Effector CD8-positive, alpha-beta T cell (primary cell): ENCODE measurements at regions not wholly inside any gene's neighbourhood (a gene's known extent, or its start where the extent isn't known, plus 50 kb on each side); places are given as distances from the start of the nearest gene placed in this dataset.
"Not testable (repeated sequence)": the region's sequence is repeated elsewhere in the genome, so short reads cannot be mapped to it uniquely, and the experiment has no call there.

Experiments used
- DNase-seq: peaks from one replicate; lab custom pipeline; 2025; lab: John Stamatoyannopoulos, UW

DNA sequence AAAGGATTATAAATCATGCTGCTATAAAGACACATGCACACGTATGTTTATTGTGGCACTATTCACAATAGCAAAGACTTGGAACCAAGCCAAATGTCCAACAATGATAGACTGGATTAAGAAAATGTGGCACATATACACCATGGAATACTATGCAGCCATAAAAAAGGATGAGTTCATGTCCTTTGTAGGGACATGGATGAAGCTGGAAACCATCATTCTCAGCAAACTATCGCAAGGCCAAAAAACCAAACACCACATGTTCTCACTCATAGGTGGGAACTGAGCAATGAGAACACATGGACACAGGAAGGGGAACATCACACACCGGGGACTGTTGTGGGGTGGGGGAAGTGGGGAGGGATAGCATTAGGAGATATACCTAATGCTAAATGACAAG, 127.1 kb upstream of the GRAMD2B start:
- not testable (repeated sequence) for DNase-seq

DNA sequence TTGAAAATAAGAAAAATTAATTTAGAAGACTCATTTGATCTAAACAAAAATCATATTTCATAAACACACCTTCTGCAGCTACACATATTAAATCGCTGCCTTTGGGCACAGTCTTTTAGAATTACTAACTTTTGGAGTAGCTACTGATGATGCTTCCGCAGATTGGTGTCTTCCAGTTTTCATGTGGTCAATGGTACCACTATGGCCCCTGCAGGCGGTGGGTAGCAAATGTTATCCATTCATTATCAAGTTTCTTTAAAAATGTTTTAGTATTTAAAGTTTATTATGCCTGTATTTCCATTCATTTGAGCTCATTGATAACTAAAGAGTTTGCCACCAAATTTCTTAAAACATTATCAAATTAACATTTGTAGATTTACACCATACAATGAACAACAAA, 122.9 kb upstream of the GRAMD2B start:
- DNase-seq = no peak

DNA sequence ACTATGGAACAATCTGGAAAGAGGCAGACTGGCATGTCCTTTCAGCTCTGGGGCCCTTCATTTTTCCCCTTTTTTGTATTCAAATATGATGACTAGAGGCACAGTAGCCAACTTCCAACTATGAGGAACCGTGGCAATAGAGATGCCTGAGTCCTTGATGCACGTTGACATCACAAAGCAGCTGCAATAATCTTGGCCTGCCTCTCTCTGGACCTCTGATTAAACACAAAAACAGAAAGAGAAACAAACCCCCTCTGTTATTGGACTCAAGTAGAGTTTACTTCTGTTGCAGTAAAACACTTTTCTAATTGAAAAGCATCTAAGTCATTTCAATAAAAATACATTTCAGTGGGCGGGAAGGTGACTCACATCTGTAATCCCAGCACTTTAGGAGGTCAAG, 122.2 kb upstream of the GRAMD2B start:
- DNase-seq = no peak

DNA sequence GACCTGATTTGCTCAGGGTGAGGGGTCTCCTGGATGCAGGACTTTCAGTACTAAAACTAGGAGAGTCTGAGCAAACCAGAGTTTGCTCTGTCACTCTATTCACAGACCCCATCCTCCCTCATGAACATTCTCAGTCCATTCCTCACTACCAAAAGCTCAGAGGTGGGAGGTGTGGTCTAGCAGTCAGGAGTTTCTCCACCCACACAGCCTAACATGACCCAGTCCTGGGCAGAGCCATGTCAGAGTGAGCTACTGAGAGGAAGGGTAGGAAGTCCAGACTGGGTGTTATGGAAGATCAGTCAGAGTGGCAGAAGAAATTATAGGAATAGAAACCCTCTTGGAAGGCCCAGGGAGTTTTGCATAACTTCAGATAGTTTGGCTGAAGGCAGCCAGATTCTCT, 113.3 kb upstream of the GRAMD2B start:
- no peak for DNase-seq

DNA sequence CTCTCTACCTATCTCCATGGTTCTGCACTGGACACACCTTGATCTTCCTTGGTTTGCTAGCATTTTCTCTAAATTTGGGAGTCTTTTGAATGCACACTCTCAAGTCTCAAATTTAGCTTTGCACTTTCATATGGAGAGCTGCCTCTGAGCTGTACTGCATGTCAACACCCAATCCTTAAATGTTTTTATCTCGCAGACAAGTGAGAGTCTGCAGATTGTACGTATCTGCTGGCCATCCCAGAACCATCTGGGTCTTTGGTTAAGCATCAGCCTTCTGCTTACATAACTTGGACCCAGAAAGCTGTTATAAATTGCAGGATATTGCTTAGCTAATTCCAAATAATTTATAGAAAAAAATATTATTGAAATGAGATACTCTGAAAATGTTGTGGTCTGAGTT, 111.4 kb upstream of the GRAMD2B start:
- no peak for DNase-seq

DNA sequence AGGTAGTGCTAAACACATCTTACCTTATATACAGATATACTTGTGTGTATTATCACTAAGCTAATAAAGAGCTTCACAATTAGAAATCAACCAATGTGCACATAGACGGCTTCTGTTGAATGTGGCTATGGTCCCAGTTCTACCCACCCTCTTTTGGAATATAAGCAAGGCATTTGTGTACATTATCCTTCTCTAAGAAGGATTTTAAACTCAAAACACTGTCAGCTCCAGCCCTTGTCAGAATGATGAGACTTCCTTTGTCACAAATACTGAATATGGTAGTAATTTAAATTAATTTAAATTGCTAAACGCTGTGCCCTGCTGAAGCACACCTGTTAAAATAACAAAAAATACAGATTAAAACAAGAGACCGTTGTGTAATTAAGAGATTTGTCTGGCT, 107.9 kb upstream of the GRAMD2B start:
- DNase-seq = no peak

DNA sequence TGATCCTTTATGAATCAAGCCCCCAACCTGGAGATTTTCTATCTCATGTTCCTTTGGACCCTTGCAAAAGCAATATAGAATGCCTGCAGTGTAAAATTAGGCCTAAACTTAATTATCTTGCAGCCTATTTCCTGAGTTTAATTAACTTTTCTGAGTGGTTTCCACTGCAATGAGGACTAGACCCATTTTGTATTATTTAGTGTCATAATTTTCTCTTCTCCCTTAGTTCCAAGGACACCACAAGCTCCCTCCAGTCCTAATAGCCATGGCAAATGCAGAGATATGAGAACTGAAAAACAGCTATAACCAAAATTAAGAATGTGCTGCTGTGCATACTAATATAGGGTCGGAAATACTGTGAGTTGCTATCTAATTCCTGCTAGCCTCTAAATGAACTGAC, 90.9 kb upstream of the GRAMD2B start:
- no peak for DNase-seq

DNA sequence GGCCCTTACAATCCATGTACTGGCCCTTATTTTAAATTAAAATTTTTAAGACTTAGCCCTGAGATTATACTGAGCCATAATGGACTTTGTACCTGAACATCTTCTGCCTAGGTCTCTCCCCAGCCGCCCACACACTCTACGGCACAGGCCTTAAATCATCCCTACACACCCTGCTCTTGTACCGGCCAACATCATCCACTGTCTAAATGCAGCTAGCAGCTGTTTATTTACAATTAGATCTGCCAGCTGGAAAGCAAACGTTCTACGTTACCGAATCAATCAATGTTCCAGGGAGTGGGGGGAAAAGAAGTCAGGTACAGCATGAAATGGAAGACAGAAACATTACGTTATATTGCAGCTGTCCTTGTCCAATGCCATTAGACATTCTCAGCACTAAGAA, 88.4 kb upstream of the GRAMD2B start:
- no peak for DNase-seq

DNA sequence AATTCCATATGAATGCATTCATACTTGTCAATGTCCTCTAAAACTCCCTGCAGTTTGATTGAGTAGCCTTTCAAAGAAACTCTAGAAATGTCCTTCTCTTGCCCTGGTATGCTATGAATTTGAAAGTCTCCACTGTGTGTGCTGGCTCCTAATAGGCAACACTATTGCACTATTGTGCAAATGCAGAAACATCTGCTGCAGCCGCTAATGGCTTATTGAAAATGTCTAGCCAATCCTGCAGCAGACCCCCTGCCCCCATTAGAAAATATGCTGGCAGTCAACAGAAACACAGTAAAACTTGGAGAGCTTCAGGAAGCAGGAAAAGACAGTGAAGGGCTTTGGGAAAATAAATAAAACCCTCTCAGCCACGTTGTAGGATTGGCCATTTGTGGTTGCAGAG, 87.3 kb upstream of the GRAMD2B start:
- no peak for DNase-seq

DNA sequence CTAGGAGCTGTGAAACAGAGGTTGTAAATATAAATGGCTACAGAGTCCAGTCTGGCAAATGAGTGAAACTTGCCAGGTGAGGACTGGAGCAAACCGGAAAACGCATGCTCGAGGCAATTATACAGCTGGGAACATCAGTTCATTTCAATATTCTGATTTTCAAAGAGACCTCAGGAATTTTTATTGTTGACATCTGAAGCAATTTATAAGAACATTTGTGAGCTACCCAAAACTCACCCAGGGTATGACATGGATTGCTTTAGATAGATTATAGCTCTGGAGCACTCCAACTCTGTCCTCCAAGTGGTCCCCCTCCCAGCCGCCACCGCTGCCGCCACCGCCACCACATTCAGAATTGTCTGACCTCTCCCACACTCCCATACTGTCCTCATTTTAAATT, 84.6 kb upstream of the GRAMD2B start:
- DNase-seq = no peak

DNA sequence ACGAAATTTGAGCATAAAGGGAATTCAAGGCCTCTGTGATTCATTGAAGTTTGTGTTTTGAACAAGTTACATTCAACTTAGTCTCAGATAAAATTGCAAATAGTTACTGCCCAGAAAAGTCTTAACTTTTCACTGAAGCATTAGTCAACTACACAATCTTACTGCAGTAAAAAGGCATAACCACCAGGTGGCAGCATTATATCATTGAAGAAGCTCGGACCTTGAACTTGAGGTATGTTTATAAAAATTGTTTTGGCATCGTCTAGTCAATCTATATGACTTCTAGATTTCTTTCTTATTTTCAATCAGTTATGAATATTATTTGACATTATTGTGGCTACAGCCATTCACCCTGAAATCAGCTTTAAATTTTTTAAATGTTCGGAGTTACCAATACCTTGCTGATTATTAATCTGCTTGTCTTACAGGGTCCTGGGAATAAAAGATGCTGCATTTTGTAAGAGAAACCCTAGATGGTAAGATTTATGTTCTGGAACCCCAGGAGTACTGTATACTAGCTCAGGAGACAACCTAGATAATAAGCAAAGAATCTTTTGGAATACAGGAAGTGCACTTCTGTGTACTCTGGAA, 83.9 kb upstream of the GRAMD2B start:
- DNase-seq = peak; percentile 26

DNA sequence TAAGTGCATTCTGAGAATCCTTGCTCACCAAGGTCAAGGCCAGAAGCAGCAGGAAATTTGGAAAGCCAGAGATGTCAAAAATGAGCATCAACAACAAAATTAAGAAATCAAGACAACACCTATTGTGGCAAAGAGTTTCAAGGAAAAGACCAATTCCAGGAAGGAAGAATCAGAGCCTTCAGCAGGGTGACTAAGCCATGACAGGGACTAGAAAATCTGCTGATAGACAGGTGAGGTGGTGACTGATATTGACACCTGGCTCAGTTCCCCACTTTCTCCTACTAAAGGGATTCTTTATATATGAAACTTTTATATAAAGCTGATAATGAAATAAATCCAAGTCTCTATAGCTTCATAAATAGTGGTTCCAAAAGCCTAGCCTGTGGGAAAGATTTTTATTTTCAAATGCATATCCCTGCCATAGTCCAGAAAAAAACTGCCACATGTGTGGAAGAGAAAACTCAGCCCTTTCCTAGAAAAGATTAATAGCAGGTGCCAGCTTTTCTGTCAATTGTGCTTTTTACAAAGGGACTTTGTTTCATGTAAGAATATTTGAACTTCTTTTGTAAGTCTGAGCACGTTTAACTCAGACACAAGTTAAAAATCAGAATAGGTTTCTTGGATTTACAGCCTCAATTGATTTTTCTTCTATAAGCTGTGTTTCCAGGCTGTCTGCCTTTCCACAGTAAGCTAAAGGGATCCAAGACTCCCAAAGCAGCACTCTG, 81.1 kb upstream of the GRAMD2B start:
- DNase-seq = no peak

DNA sequence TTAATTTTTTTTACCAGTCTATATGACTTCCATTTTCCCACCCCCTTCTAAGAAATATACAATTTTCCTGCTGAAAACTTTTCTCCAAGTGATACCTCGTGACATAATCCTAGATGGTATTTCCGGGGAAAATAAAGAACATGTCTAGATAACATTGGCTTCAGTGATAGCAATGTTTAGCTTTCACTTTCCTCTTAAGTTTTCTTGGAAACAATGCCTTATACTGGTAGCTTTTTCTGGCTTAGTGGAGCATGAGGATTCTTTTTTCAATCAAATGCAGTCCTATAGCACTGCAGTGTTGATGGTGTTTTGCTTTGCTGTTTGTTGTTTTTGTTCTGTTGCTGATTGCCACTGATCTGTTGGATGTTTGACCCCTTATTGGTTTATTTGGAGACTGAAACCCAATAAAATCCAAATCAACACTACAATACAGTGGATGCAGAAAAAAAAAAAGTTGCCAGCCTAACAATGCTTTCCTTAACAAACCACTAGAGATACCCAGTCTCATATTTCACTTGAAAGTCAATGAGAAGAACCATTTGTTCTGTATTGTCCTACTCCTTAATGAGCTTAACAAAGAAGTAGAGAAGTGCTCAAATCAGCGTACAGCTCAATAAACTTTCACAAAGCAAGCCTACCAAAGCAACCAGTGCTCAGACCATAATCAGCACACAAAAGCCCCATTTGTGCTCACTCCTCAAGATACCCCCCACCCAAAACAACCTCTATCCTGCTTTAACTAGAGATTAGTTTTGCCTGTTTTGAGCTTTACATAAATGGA, 74.2 kb upstream of the GRAMD2B start:
- no peak for DNase-seq

DNA sequence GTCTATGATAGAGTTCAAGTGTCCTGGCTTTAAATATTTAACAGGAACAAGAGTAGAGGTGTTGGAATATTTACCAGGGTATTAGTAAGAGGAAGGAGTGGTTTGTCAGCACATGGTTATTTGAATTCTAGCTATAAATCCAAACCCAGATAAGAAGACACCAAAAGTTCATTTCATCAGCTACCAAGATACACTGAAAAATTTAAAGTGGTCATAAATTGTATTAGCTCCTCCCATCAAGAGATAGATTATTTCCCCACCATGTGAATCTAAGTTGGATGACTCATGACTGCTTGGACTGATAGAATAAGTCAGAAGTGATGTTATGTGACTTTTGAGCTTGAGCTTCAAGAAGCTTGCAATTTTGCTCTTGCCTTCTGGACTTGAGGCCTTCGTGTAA, 72.1 kb upstream of the GRAMD2B start:
- no peak for DNase-seq

DNA sequence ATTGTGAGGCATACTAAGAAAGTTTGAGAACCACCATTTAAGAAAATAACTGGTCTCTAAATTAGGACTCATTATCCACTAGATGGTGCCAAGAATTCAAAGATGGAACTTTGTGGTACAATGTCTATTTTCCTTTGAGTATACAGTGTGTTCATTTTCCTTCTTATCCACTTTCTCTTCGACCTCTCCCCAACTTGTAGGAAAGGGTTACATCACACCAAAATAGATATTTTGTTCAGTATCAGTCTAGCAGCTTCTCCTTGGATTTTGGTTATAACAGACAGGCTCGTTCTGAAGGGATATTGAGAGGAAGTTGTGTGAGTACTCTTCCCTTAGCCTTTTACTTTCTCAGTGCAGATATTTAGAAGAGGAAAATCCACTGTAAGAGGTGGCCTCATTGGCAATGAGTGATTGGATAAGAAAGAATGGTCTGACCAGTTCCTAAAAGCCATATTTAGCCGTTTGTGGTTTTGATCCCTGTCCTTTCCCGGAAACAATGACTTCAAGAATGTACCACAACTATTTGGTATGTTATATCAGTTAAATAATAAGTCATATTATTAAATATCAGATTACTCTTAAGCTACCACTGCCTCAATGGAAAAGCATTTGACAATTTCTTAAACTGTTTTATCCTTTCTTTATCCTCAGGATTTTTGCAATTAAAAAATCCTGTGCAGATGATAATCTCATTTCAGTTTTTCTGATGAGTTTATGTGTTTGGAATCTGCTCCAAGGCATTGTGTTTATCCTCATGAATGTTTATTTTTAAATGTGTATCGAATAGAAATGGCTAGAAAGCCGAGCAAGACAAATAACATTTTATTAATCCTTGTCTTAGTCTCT, 69.0 kb upstream of the GRAMD2B start:
- no peak for DNase-seq

DNA sequence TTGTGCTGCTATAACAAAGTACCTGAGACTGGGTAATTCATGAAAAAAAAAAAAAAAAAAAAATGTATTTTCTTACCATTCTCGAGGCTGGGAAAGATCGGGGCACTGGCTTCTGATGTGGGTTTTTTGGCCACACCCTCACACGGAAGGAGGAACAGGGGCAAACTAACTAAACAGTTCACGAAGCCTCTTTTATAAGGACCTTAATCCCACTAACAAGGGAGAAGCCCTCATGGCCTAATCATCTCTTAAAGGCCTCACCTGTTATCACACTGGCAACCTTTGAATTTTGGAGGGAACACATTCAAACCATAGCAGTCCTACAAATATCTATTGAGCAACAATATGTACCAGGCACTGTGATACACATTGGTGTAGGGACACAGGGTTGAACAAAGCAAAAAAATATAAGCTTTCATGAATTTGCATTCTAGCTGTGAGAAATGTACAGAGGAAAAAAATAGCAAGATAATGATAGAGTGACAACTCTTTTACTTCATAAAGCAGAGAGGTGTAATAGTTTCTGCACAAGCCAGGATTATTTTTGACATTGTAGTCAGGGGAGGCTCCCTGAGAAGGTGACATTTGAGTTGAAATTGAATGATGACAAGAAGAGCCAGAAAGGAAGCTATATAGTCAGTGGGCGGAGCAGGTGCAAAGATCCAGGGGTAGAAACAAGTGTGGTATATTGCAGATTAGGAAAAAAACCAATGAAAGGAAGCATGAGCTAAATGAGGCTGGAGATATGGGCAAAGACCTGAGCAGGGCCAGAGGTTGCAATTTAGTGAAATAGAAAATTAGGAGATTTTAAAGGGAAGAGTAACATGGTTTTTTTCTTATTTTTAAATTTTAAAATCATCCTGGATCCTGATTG, 68.1 kb upstream of the GRAMD2B start:
- no peak for DNase-seq

DNA sequence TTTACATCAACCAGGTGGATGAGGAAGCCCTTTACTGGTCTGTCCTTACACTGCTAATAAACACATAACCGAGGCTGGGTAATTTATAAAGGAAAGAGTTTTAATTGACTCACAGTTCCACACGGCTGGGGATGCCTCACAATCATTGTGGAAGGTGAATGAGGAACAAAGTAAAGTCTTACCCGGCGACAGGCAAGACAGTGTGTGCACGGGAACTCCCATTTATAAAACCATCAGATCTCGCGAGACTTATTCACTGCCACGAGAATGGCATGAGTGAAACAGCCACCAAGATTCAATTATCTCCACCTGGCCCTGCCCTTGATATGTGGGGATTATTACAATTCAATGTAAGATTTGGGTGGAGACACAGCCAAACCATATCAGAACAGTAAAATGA, 67.3 kb upstream of the GRAMD2B start:
- no peak for DNase-seq

DNA sequence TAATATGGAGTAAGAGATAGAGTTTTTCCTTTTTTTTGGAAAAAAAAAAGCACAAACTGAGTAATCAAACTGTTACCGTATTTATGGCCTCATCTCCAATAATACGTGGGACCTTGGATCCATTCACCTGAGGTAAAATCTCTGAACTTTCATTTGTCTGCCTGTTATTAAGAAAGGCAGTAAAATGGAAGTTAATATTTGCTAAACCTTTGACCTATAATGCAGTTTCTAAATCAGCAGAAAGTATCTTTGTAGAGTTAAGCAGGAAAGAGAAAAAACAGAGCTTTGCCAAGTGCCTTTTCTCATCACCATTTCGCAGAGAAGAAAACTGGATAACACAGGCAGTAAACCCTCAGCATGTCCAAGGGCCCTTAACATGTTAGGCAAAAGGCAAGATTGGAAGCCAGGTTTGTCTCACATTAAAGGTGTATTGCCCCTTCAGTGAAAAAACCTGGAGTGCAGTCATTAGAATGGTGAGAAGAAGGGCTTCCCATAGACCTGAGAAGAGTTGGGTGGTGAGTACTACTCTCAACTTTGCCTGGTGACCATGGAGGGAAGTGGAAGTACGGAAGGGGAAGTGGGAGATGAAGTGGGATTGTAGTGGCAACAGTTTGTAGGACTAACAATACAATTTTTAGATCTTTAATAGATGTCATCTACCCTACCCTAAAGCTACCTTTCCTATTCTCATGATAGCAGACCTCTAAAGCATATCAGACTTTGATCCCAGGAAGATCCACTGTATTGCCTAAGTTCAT, 65.4 kb upstream of the GRAMD2B start:
- no peak for DNase-seq

DNA sequence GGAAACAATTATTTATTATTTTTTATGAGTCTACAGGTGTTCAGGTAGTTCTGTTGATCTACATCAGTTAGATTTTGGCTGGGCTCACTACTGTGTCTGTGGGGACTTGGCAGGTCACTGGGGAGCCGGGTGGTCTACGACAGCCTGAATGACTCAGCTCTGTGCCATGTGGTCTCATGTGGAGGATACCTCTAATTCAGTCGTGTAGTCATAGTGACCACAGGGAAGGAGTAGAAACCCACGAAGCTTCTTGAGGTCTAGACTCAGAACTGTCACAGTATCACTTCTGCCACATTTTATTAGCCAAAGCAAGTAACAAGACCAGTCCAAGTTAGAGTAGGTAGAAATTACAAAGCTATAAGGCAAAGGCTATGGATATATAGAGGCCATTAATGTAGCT, 64.7 kb upstream of the GRAMD2B start:
- DNase-seq = no peak

DNA sequence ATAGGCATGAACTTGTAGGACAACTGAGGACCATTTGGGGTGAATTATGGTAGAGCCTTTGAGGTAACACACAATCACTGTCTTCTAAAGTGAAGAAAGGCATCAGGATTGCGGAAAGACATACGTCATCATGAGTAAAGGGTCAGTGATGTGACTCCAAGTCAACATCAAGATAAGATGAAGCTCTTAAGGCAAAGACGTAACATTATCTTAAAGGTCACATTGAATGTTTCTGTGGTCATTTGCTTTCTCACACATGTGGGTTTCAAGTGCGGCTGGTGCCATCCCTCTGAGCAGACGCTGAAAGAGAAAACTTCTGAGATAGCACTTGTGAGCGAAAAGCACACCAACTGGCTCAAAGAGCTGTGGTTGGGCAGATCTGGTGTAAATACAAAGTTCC, 63.3 kb upstream of the GRAMD2B start:
- no peak for DNase-seq

DNA sequence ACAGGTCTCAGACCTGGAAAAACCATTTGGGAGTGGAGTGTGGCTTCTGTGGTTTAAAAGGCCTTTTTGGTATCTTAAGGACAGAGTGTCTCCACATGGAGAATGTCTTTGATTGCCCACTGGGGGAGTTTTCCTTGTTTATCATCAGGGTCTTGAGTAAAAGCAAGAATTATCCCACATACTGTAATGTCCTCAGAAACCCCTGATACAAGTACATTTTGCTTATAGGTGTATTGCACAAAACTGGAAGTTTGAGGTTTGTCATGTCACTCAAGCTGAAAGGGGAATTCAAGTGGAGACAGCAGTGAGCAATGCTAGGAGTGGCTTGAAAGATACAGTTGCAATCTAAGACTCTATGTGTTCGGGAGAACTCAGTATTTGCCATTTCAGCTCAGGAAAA, 62.7 kb upstream of the GRAMD2B start:
- no peak for DNase-seq
